ENCODE measurements at regions not wholly inside any gene's neighbourhood (a gene's known extent, or its start where the extent isn't known, plus 50 kb on each side); places are given as distances from the start of the nearest gene placed in this dataset.
"Not testable (repeated sequence)": the region's sequence is repeated elsewhere in the genome, so short reads cannot be mapped to it uniquely, and the experiment has no call there.

DNA sequence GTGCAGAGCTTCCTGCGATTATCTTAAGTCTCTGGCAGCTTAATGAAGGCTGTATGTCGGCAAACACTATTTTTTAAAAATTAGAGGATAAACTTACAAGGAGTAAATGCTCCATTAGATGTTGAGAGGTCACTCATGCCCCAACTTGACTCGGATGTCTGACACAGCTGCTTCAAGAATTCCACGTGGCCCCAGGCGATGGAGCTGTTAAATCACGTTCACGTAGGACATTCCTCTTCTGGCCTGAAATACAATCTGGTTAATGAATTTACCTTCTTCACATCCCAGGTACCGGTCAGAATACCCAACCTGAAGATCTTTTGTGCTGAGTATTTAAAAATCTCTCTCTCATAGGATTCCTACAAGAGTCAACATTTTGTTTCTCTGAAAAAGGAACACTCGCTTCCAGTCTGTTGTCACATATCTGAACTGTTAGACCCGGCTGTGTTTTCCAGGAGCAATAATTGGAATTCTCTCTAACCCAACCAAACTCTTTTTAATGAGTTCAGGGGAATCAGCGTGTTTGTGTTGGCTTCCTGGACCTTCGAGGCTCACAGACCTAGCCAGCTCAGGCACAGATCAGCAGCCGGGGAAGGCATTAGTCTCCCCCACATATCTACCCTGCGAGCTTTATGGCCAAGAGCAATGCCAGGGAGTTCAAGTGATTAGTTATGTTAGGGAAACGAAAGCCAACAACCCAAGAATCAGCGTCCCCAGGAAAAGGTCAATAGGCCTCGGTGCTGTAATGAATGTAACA, 284.9 kb downstream of the FGFR2 start:
- no peaks in the 10 kb centered on the region for H3K4me1 Mint-ChIP-seq
- H3K9me3 Mint-ChIP-seq: peaks cover 4% of the 10 kb centered on the region
- CTCF ChIA-PET: no interaction called here
- DNase-seq: no peak
- no peak overlapping the region for H3K27ac Mint-ChIP-seq
- no peaks in the 10 kb centered on the region for H3K36me3 Mint-ChIP-seq
- no peak overlapping the region for H3K4me3 Mint-ChIP-seq
- H3K27me3 Mint-ChIP-seq: no peaks in the 10 kb centered on the region

DNA sequence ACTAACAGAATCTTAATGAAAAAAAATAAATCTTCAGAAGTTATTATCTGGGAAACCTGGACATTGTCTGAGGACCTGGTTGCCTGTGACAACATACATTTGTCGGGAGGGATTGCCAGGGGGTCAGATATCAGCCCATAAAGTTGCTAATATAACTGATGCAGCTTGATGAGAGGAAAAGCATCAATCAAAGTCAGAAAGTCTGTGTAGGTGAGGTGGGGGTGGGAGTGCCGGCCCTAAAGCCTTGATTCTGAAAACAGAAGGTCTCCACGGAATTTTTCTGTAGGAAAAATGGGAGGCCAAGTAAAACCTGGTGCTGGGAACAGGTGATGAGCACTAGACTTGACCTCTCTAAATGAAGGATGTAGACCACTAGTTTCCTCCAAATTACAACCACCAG, 281.8 kb downstream of the FGFR2 start:
- Mint-ChIP-seq H3K9me3 (peaks cover 4% of the 10 kb centered on the region), H3K27me3 (no peaks in the 10 kb centered on the region), H3K36me3 (no peaks in the 10 kb centered on the region), H3K27ac (no peak overlapping the region), H3K4me1 (no peaks in the 10 kb centered on the region), H3K4me3 (no peak overlapping the region)
- DNase-seq: no peak
- CTCF ChIA-PET: no interaction called here

DNA sequence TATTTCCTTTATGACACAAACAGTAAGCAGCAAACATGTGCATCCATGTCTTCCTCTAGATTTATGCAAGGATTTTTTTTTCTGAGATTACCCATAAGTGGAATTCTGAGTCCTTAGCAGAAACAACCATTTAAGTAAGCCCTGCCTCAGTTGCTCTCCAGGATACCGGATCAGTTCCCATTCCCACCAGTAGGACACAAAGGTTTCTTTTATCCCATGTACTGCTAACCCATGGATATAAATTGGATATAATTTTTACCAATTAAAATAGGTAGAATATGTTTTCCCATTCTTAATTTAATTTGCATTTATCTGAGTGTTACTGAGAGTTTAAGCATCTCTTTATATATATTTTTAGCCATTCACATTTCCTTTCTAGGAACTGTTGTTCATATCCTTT, 280.9 kb downstream of the FGFR2 start:
- Mint-ChIP-seq H3K9me3 (no peaks in the 10 kb centered on the region), H3K36me3 (no peaks in the 10 kb centered on the region), H3K27me3 (no peaks in the 10 kb centered on the region), H3K4me1 (no peaks in the 10 kb centered on the region), H3K4me3 (no peak overlapping the region), H3K27ac (no peak overlapping the region)
- CTCF ChIA-PET: no interaction called here
- DNase-seq: no peak

DNA sequence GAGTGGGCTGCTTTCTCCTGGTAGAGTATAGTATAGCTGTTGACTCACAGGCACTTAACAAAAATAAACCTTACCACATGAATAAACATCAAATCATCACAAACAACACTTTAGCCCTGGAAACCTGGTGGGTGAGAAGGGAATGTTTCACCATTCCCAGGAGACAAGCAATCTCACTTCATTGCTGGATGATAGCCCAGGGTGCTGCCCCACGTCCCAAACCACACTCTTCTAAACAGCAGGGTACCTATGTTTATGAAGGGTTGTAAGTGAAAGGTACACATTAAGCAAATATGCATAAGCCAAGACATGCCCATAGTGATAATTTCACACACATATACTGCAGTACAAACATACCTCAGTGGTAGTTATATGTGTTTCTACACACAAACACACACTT, 276.2 kb downstream of the FGFR2 start:
- Mint-ChIP-seq H3K4me1 (no peaks in the 10 kb centered on the region), H3K9me3 (no peaks in the 10 kb centered on the region), H3K36me3 (no peaks in the 10 kb centered on the region), H3K27ac (no peak overlapping the region), H3K27me3 (no peaks in the 10 kb centered on the region), H3K4me3 (no peak overlapping the region)
- DNase-seq: no peak
- CTCF ChIA-PET: no interaction called here

DNA sequence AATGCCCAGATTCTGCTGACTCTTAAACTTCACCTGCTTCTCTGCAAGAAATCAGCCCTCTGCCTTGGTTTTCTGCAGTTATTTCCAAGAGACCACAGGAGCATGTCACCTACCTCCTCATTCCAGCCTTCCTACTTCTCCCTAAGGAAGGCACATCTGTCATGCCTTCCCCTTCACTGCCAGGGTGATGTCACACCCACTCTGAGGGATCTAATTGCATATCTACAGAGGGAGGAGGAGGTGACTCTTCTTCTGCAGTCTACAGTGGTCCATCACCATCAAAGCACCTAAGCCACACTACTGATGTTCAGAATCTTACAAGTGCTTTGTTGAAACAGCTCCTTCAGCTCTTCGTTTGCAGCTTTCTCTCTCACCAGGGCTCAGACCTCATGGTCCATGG, 275.5 kb downstream of the FGFR2 start:
- H3K4me1 Mint-ChIP-seq: no peaks in the 10 kb centered on the region
- no peak overlapping the region for H3K4me3 Mint-ChIP-seq
- no peak overlapping the region for H3K27ac Mint-ChIP-seq
- CTCF ChIA-PET: no interaction called here
- no peak for DNase-seq
- H3K9me3 Mint-ChIP-seq: peaks cover under 1% of the 10 kb centered on the region
- no peaks in the 10 kb centered on the region for H3K36me3 Mint-ChIP-seq
- no peaks in the 10 kb centered on the region for H3K27me3 Mint-ChIP-seq

DNA sequence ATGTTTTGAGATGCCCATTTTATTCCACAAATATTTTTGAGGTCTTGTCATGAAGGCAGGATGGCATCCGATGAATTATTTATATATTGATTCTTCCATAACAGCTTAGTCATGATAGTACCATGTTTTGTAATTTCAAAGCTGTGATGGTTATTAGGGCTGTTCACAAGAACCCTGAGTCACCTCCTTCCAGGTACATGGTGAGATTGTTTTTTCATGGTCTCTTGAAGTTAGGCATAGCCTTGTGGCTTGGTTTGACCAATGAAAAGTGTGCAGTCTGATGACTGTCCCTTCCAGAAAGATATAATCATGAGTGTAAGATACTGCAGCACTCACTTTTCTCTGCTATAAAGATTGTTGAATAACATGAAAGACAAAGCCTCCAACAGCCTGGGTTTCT, 274.8 kb downstream of the FGFR2 start:
- CTCF ChIA-PET: no interaction called here
- H3K27me3 Mint-ChIP-seq: no peaks in the 10 kb centered on the region
- no peaks in the 10 kb centered on the region for H3K4me1 Mint-ChIP-seq
- H3K4me3 Mint-ChIP-seq: no peak overlapping the region
- no peak for DNase-seq
- no peak overlapping the region for H3K27ac Mint-ChIP-seq
- H3K9me3 Mint-ChIP-seq: peaks cover 2% of the 10 kb centered on the region
- no peaks in the 10 kb centered on the region for H3K36me3 Mint-ChIP-seq

DNA sequence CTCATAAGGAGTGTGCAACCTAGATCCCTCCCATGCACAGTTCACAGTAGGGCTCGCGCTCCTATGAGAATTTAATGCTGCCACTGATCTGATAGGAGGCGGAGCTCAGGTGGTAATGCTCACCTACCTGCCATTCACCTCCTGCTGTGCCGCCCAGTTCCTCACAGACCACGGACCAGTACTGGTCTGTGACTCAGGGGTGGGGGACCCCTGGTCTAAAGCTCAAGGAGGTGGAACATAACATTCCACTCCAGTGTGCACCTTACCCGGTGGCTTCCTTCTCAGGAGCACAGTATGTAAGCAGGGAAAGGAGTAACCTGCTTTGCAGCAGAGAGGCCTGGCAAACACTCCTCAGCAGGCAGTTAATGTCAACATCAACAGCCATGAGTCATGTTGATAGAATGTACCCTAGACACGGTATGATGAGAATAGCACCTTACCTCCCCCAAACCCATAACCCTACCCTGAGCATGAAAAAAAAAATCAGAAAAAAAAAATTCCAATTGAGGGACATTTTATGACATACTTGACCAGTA, 273.5 kb downstream of the FGFR2 start:
- H3K36me3 Mint-ChIP-seq: no peaks in the 10 kb centered on the region
- H3K4me3 Mint-ChIP-seq: no peak overlapping the region
- H3K4me1 Mint-ChIP-seq: no peaks in the 10 kb centered on the region
- H3K27ac Mint-ChIP-seq: no peak overlapping the region
- no peaks in the 10 kb centered on the region for H3K27me3 Mint-ChIP-seq
- CTCF ChIA-PET: no interaction called here
- H3K9me3 Mint-ChIP-seq: peaks cover 2% of the 10 kb centered on the region
- no peak for DNase-seq

DNA sequence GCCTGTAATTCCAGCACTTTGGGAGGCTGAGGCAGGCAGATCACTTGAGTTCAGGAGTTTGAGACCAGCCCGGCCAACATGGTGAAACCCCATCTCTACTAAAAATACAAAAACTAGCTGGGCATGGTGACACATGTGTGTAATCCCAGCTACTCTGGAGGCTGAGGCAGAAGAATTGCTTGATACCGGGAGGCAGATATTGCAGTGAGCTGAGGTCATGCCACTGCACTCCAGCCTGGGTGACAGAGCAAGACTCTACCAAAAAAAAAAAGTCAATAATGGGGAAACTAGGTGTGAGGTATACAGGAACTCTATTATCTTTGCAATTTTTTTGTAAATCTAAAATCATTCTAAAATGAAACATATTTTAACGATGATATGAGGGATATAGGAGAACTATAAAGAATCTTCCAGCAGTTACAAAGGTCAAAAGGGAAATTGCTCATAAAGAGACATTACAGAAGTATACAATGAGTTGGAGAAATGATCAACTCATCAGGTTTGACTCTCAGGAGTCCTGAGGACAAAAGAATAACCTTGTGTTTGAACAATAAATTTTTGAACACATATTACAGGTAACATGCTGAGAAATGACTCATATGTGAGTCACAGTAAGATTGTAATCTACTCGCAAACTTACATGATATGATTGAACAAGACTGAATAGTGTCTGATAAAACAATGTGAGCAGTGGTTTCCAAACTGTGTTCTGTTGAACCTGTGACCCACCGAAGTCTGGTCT, 272.6 kb downstream of the FGFR2 start:
- Mint-ChIP-seq H3K27me3 (no peaks in the 10 kb centered on the region), H3K4me1 (no peaks in the 10 kb centered on the region), H3K27ac (no peak overlapping the region), H3K9me3 (peaks cover 2% of the 10 kb centered on the region), H3K4me3 (no peak overlapping the region), H3K36me3 (no peaks in the 10 kb centered on the region)
- DNase-seq: no peak
- CTCF ChIA-PET: no interaction called here

DNA sequence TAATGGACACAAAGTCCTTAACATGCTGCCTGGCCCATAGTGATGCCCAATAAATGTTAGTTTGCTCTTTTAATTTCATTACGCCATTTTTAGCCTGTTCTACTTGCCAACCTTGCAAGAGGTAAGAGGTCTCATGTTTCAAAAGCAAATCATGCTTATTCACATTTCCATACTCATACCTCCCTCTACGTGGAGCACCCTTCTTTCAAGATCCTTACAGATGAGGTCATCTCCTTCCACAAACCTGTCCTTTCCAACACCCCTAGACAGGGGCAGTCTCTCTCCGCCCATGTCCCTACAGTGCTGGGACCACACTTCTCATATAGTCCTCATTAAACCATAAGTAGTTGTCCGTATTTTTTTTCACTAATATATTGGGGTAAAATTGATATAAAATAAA, 271.3 kb downstream of the FGFR2 start:
- CTCF ChIA-PET: no interaction called here
- Mint-ChIP-seq H3K4me1 (no peaks in the 10 kb centered on the region), H3K27me3 (no peaks in the 10 kb centered on the region)

DNA sequence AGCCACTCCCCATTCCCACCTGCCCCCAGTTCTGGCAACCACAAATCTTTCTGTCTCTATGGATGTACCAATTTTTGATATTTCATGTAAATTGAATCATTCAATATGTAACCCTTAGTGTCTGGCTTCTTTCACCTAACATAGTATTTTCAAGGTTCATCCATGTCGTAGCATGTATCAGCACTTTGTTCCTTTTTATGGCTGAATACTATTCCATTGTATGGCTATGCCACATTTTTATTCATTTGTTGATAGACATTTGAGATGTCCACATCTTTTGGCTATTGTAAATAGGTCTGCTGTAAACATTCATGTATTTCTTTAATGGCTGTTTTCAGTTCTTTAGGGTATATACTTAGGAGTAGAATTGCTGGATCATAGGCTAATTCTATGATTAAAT, 270.5 kb downstream of the FGFR2 start:
- Mint-ChIP-seq H3K4me1 (no peaks in the 10 kb centered on the region), H3K9me3 (peaks cover 2% of the 10 kb centered on the region), H3K27me3 (no peaks in the 10 kb centered on the region), H3K4me3 (no peak overlapping the region), H3K36me3 (no peaks in the 10 kb centered on the region), H3K27ac (no peak overlapping the region)
- no peak for DNase-seq
- CTCF ChIA-PET: no interaction called here

More for the DNA sequence above, 271.3 kb downstream of the FGFR2 start:
- H3K27ac Mint-ChIP-seq: no peak overlapping the region
- no peaks in the 10 kb centered on the region for H3K36me3 Mint-ChIP-seq
- peaks cover 2% of the 10 kb centered on the region for H3K9me3 Mint-ChIP-seq
- no peak for DNase-seq
- no peak overlapping the region for H3K4me3 Mint-ChIP-seq

DNA sequence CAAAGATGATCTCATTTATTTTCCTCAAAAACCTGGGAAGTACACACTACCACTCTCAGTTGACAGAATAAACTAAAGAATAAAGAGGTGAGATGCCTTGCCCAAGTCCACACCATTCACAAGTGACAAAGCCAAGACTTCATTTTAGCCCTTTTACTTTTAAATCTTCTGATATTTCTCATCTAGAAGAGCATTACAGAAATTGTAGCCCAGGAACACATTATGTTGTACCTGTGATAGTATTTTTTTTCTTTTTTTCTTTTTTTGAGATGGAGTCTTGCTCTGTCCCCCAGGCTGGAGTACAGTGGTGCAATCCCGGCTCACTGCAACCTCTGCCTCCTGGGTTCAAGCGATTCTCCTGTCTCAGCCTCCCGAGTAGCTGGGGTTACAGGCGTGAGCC, 268.6 kb downstream of the FGFR2 start:
- CTCF ChIA-PET, H3K9me3 Mint-ChIP-seq, DNase-seq, H3K4me1 Mint-ChIP-seq, H3K27me3 Mint-ChIP-seq, H3K27ac Mint-ChIP-seq, H3K4me3 Mint-ChIP-seq, H3K36me3 Mint-ChIP-seq: not testable (repeated sequence)

DNA sequence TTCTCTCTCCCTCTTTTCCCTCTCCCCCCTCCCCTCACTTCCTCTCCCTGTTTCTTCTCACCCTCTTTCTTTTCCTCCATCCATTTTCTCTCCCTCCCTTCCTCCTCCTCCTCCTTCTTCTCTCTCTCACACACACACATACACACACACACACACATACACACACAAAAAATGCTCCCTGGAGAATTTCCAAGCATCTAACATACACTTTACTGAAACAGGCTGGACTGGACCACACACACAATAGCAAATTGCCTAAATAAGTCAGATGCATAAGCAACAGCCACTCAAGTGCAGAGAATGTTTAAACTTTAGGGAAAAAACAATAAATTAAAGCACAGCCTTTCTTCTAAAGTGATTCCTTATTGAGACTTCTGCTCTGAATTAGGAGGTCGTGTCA, 267.7 kb downstream of the FGFR2 start:
- CTCF ChIA-PET: no interaction called here
- Mint-ChIP-seq H3K9me3 (peaks cover 2% of the 10 kb centered on the region), H3K27me3 (no peaks in the 10 kb centered on the region), H3K4me1 (no peaks in the 10 kb centered on the region), H3K4me3 (no peak overlapping the region), H3K36me3 (no peaks in the 10 kb centered on the region), H3K27ac (no peak overlapping the region)
- no peak for DNase-seq

DNA sequence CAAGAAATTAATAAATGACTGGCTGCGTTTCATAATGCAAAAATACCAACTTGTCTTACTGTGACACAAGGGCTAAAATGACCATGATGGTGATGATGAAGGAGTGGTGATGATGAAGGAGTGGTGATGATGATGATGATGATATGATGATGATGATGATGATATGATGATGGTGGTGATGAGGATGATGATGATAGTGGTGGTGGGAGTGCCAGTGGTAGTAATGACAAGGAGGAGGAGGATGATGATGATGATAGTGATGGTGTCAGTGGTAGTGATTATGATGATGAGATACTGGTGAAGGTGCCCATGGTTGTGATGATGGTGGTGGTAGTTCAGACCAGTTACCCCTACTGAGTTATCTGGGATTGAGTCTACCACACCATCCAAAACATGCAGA, 265.9 kb downstream of the FGFR2 start:
- Mint-ChIP-seq H3K4me3 (no peak overlapping the region), H3K27me3 (no peaks in the 10 kb centered on the region), H3K36me3 (no peaks in the 10 kb centered on the region), H3K9me3 (peaks cover 4% of the 10 kb centered on the region), H3K27ac (no peak overlapping the region), H3K4me1 (no peaks in the 10 kb centered on the region)
- DNase-seq: no peak
- CTCF ChIA-PET: no interaction called here

DNA sequence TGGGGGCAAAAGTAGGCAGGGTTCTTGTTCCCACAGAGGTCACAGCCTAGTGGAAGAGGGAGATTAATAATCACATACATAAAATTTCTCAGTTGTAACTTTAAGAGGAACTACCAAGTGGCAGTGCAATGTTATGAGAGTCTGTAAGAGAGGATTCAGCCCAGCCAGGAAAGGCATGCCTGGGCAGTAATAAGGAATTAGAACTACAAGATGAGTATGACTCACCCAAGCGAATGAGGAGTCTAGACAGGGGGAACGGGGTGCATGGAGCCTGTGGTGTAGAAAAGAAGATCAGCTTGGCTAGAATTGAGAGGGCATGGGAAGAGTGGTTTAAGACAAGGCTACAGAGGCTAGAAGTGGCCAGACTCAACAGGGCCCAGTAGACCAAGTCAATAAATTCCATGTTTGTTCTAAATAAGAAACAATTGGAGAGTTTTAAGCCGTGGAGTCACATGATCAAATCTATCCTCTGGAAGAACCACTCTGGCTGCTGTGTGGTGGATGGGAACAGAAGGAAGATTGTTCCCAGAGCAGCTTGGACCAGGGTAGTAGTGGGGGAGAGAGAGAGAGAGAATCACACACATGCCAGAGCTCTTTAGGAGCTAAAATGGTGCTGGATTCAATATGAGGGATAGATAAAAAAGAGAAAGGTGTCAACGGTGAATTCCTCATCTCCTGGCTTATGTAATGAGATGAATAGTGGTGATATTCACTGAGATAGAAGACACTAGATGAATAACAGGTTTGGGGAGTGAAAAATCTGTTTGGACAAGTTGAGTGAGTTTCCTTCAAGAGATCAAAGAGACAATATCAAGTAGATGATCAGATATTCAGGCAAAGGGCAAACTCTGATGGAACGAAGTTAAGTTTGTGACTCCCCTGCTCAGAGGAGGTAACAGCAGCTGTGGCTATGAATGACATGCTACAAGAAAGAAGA, 265.1 kb downstream of the FGFR2 start:
- CTCF ChIA-PET: no interaction called here
- H3K27ac Mint-ChIP-seq: no peak overlapping the region
- no peak overlapping the region for H3K4me3 Mint-ChIP-seq
- no peaks in the 10 kb centered on the region for H3K36me3 Mint-ChIP-seq
- H3K9me3 Mint-ChIP-seq: peaks cover 2% of the 10 kb centered on the region
- H3K27me3 Mint-ChIP-seq: no peaks in the 10 kb centered on the region
- no peak for DNase-seq
- H3K4me1 Mint-ChIP-seq: no peaks in the 10 kb centered on the region

Data from activated naive CD4-positive, alpha-beta T cell treated with anti-CD3 and anti-CD28 coated beads, Interleukin-2, amount 10 ng/mL, durations not matched to agents 7 days and 5 days (primary cell).